ENCODE measurements at regions not wholly inside any gene's neighbourhood (a gene's known extent, or its start where the extent isn't known, plus 50 kb on each side); places are given as distances from the start of the nearest gene placed in this dataset.

DNA sequence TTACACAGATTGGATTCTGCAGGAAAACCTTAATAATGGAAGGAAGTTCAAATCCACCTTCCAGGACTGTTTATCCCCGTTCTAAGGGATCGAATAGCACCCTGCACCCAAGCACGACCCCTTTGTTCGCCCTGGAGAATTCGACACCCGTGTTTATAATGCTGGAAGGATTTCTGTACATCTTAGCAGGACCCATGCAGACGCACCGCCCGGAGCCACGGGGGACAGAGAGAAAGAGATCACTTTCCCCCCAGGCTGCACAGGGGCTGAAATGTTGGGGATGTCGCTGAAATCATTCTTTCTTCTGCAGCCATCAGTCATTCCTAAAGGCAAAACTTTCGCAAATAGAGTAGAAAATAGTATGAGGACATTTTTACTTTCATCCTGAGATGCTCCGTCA is 238.7 kb upstream of the SALL3 start:
- DNase-seq, result no peak

DNA sequence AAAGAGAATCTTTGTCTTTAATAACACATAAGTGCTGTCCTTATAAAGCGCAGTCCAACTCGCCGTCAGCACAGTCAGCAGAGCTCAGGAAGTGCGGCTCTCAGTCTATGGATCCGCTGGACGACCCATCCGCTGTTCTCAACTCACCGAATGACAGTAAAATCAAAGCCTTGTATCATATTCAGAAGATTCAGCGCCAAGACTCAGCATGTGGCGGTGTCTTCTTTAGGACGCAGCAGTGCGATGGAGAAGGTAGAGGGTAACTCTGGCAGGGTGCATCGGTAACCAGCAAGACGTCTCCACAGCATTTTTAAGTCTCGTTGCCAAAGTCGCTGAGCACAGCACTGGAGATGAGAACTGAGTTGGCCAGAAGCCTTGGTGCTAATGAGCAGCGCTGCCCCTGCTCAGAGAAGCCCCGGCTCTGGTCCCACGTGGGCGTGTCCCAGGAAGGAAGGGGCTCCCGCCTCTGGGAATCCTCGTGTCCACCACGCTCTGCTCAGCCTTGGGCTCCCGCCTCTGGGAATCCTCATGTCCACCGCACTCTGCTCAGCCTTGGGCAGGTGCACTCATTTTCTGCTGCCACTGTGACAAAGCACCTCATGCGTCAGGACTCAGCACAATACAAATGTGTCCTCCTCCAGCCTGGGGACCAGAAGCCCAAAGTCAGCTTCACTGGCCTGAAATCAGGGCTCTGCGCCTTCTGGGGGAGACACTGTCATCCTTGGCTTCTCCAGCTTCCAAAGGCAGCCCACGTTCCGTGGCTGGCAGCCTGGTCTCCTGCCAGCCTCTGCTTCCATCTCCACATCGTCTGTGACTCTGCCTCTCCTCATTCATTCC is 238.0 kb upstream of the SALL3 start:
- DNase-seq, result no peak

DNA sequence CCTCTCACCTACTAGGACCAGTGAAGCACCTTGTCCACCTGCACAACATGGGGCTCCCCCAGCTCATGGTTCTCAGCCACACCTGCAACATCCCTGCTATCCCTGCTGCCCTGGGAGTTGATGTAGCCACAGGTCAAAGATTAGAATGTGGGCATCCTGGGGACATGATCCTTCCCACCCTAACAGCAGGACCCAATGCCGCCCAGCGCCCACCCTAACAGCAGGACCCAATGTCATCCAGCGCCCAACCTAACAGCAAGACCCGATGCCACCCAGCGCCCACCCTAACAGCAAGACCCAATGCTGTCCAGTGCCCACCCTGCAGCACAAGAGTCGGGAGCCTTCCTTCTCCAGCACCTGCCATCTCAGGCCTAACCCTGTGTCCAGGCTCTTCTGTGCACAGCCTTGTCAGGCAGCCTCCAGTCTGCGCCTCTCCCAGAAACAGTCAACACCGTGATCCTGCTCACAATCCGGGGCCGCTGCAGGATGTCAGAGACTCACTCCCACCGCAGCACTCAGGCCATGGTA is 237.3 kb upstream of the SALL3 start:
- DNase-seq, result no peak

DNA sequence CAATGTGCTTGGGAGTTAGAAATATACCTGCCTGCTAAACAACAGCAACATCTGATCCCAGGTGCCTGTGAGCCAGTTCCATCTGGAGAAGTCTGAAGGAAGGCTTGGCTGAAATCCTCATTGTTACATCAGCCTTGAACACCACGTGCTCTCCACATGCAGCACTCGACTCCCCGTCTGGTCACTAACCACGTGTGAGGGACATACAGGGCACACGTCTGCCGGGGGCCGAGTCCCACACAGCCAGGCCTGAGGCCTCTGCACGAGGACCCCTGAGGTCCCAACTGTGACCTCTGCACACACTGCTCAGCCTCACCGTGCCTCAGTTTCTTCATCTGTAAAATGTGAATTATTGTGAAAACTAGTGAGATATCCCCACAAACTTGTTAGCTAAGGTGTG is 236.5 kb upstream of the SALL3 start:
- no peak for DNase-seq

DNA sequence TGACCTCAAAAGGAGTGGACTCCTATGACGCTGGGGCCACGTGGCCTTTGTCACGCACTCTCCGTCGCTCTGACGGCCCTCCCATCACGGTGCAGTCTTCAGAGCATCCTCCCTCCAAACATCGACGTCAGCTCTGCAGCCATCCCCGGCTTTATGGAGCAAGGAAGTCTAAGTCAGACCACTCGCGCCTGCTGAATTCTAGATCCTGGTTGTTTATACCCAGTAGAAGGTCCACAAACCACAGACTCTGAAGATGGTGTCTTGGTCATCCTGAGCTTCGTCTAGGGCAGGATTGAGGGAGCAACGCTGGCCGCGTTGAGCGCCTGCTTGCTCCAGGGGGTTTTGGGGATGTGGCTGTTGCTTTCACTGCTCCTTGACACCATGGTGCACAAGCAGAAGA is 228.0 kb upstream of the SALL3 start:
- DNase-seq, result no peak

DNA sequence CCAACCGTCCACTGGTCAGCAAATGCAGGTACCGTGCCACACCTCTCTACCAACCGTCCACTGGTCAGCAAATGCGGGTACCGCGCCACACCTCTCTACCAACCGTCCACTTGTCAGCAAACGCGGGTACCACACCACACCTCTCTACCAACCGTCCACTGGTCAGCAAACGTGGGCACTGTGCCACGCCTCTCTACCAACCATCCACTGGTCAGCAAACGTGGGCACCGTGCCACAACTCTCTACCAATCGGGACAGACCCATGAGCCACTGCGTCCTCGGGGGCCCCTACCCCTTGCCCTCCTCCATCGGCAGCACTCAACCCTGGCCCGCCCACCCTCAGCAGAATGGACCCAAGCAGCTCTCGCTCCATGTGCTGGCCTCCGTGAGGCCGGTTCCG is 226.4 kb upstream of the SALL3 start:
- DNase-seq, result no peak

DNA sequence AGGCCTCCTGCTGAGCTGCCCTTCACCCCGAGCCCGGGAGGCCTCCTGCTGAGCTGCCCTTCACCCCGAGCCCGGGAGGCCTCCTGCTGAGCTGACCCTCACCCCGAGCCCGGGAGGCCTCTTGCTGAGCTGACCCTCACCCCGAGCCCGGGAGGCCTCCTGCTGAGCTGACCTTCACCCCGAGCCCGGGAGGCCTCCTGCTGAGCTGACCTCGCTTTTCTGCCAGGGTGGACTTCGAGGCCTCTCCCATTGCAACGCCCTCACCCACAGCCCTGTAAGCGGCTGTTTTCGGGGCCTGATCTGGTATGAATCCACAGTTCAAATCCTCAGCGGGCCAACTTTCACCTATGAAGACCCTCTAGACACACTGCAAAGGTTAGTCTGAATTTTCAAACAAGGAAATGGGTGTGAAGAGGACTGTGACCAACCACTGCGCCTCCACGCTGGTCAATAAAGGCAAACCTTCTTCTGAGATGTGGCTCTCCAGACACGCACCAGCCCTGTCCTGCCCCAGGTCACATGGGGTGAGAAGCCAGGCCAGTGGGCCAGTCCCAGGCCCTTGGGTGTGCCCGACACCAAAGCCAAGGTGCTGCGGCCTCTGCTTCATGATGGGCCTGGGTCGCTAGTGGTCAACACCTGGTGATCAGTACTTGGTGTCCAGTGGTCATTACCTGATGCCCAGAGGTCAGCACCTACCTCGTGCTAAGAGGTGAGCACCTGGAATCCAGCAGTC is 225.1 kb upstream of the SALL3 start:
- no peak for DNase-seq

DNA sequence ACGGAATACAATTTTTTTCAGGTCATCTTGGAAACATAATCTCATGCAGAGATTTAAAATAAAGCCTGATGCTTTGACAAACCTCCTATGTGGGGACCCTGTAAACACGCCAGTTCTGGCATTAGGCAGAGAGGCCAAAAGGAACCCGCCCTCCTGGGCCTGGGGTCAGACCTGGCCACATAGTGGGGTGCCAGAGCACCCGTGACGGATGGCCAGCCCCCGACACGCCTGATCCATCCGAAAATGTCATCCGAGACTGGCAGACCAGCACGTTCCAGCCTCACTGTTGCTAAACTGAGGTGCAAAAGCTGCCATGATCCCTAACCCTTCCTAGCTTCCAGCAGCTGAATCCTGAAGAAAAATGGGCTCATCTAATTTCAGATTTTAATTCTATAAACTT is 222.6 kb upstream of the SALL3 start:
- DNase-seq, result no peak

DNA sequence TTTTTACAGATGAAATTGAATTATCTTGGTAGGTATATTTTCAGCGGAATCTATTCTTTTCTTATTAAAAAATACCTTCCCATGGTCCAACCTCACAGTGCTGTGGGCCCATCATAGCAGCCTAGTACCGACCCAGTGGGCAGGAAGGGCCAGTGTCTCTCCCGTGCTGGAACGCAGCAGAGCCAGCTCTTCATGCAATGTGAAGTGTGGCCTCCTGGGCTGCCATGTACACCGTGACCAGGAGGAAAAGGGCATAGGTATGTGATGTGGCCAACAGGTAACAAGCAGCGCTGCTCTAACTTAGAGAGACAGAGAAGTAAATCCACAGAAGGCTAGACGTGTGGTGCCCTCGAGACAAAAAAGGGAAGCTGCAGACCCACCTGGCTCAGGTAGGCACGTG is 221.1 kb upstream of the SALL3 start:
- DNase-seq, result no peak

DNA sequence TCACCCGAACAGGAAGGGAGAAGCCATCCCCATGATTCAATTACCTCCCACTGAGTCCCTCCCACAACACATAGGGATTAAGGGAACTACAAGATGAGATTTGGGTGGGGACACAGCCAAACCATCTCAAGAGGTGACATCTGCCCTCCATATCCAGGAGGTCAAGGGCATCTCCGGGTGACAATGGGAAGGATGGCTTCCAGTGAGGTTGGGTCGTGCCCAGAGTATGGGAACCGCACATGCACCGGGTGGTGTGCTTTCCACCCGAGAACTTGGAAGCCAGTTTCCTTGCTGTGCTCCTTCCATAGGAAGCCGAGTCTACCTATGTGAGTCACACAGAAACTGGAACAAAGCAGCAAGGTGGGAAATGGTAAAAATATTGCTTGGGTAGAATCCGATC is 216.9 kb upstream of the SALL3 start:
- no peak for DNase-seq

DNA sequence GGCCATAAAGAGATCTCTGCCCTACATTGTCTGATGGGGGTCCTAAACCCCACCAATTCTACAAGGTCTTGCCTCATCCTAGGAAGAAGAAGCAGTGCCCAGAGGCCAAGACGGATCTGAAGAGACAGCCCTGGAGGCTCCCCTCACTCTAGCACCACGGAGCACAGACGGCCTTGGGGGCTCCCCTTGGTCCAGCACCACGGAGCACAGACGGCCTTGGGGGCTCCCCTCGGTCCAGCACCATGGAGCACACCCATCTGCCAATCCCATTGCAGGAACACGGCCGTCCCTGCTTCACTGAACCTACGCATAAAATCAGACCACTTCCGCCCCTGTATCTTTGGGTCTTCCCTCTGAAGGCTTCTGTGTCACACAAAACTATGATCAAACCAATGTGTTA is 215.1 kb upstream of the SALL3 start:
- DNase-seq, result no peak

DNA sequence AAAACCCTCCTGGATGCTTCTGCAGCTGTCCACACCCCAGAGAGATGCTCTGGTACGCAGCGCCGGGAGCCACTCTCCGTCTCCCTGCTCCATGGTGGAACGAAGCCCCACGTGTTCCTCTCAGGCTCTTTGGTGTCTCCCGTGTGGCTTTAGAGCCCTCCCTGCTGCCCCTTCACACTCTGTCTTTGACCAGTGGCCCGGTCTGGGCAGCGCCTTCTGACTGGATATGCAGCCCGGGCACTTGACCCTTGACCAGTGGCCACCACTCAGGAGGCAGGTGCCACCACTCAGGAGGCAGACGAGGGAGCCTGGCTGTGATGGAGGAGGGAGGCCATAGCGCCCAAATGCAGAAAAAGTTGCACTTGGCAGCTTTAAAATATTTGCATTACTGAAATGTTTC is 214.5 kb upstream of the SALL3 start:
- no peak for DNase-seq

DNA sequence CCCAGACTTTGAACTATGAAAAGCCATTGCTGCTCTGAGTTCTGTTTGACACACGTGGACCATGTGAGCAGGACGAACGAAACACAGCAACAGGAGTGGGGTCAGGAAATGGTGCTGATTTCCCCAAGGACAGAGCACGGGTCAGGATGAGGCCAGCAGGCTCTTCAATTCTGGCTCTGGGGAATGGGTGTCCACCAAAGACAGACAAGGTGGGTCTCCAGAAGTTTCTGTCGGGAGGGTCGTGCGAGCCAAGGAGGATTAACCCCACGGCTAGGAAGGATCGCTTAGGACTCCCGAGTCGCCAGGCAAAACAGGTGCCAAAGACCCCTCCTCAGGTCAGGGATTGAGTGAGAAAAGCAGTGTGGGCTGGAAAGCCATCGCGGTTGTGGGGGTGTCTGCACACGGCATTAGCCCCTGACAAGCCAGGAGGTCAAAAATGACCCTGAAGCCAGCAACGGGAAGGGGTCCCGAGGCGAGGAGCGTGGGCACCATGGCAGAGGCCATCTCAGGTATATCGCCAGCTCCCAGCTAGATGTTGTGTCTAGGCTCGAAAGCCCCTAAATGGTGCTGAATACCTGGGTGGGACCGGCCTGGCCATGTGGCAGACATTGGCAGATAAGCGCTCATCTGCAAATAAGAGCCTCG is 213.9 kb upstream of the SALL3 start:
- DNase-seq, result no peak

DNA sequence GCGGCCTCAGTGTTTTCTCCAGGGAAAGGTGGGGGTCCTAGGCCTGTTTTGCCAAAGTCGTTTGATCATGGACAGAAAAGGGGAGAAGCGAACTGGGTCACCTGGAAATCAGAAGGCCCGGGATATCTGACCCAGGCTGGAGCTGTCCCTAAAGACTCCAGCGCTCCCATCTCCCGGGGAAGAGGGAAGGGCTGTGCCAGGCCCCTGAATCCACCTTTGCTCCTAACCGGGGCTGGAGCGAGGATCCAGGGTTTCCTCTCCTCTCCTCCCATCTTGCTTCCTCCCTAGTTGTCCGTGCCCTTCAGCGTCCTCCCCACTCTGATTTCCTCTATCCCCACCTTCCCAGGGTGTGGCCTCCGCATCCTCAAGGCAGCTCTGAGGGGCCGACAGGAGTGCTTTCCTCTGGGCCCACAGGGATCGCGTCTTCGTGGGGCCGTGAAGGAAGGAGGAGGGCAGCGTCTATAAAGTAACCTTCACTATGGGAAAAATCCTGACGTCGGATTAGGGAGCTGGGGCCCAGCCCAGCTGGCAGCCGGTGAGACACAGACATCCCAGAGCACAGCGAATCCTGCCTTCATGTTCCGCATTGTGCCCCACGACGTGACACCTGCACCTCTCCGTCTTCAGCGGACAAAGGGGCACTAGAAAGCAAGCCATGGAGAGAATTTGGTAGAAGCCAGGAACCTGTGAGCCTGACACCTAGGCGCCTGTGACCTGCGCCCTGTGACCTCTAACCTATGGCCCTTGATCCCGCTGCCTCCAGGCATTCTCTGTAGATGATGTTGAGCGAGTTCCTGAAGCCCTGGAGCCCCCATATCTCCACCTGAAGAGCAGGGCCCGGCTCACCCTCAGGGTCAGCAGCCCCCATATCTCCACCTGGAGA is 212.7 kb upstream of the SALL3 start:
- DNase-seq, result no peak

DNA sequence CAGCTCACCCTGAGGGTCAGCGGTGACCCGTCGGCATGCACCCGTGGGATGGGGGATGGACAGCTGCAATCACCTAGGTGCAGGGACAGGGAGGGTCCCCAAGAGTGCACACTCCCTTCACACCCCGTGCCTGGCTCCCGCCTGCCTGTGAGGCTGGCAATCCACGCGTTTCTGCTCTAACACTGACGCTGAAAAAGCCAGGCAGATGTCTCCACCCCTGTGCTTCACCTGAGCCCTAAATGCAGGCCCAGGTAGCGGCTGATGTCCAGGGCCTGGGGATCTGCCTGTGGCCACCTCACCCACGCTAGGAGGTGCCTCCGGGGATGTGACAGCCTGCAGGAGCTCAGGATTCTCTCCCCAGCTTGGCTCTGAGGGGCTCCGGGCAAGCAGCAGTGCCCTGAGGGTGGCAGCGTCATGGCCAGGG is 212.0 kb upstream of the SALL3 start:
- DNase-seq, result no peak

DNA sequence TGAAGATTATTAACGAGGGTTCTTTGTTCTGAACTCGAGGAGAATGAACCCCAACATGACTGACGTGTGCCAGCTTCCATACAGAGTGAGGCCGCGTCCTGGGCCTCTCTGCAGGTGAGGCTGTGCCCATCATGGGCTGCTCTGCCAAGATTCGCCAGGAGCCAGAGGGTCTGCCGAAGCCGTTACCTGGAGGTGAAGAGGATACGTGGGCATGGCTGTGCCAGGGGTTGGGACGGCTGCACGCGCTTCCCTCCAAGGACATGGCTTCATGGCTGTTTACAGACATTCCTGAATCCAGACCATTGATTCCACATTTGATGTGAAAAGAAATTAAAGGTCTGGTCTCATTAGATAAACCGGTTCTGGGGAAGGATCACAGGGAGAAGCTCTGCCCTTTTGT is 211.4 kb upstream of the SALL3 start:
- DNase-seq, result no peak

DNA sequence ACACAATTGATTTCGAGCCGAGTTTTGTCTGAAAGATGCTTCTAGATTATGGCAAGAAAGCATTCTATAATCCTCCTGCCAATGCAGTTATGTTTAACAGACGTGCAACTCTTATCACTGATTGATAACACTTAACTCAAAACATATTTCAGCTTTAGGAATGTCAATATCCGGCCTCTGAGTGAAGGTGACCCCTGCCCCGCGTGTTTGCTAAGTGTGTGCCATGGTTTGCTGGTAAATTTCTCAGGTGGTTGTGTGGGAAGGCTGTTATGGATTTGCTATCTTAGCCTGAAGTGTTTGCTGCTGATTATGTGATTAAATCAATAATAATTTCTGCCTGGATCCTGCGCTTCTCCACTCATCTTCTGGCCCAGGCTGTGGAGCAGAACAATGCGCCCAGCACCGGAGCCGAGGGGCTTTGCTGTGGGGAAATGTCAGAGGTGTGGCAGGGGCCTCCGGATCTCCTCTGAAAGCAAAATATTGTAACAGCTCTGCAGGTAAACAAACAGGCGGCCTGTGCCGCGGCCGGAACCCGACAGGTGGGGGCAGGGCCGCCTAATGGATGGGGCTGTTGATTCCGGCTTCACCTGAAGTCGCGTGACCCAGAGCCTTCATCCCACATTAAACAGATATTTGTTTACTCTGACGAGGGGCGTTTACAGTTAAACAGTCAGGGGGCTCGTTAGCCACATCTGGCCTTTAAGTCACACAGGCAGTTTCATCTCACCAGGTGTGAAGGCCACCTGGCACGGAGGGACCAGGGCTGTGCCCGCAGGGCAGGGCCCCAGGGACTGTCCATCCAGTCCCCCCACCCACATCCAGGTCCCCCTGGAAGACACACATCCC is 210.7 kb upstream of the SALL3 start:
- DNase-seq, result no peak

DNA sequence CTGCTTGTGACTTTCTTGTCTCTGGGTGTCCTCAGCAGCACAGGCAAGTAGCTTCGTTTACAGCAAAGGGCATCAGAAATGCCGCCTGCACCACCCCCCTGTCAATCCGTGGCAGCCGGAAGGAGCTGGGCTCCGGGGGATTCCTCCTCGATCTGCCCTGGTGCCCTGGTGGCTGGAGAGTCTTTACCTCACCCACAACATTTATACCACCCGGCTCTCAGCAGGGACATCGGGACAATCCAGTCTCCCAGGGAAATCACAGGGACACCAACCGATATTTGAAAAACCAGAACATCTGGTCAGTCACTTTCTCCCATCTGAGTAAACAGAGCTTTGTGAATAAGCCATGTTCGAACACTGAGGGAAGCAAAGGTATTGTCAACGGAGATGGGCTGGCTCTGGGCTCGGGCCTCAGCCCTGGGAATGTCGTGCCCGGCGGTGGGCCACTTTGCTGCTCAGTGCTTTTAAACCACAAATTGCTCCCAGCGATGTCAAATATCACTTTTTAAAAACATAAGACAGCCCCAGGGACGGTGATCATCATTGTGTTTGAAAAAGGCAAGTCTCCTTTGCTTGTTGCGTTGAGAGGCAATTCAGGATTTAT is 210.0 kb upstream of the SALL3 start:
- no peak for DNase-seq

DNA sequence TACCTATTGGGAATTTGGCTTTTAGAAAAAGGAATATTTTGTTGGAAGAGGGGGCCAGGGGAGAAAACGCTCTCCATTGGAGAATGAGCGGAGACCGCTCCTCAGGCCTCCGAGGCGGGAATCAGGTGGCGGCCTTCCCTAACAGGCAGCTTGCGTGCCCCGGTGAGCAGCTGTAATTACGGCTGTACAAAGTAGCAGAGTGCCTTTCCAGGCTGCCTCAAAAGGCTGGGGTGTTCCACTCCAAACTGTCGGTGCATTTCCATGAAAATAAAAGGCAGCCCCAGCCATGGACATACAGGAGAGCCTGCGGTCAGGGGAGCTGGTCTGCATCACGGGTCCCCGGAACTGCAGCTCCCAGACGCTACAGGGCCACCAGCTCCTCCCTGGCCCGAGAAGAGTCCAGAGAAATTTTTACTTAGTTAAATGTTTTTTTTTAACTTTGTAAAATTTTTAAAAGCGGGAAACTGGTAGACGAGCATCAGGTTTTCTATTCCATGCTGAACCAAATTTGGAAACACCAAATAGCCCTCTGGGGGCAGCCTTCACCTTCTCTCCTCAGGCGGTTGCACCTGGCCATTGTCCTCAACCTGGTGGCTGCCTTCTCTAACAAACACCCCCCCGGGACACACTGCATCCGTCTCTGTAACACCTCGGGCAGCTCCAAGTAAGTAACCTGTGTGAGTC is 209.3 kb upstream of the SALL3 start:
- no peak for DNase-seq

DNA sequence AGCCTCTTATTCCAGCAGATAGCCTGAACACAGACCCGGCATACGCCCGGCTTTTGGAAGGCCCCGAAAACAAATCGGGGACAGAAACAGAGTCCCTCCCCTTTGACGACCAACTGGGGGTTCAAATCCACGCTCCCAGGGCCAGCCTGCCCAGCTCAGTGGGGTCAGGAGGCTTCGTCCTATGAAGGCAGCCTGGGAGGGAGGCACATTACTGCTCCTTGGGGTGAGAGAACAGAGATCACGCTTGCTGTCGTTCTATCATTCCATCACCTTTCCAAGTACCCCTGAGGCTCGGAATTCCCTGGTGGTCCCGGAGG is 208.8 kb upstream of the SALL3 start:
- no peak for DNase-seq
